NCI-H510A (cell line): ENCODE measurements at regions not wholly inside any gene's neighbourhood (a gene's known extent, or its start where the extent isn't known, plus 50 kb on each side); places are given as distances from the start of the nearest gene placed in this dataset.

Experiments
- DNase-seq: peaks from one replicate; lab custom pipeline; 2025; lab: John Stamatoyannopoulos, UW

DNA sequence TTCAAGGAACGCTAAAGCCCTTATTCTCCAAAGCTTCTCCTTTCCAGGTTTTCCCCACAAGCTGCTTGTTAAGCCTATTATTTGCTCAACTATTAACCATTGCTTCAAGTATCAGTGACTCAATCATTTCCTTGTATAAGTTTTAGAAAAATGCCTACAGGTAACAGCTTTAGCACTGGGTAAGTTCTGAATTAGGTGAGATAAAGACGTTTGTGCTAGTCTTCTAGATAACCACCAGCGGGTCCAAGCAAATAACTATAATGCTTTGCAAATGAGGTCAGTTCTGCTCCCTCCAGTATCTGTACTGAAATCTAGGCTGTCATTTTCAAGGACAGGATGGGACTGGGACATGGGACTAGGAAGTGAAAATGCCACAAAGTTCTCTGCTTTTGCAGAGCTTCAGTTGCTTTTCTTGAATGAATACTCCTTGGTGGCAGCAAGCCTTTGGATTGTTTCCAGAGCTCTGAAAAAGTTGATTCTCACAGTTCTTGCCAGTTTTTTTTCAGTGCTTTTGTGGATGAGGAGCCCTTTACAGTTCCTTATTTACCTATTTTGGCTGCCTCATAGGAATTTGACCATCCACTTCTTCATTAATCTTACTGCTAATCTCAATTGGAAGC is 1487.7 kb downstream of the EFNB2 start:
- DNase-seq = no peak

DNA sequence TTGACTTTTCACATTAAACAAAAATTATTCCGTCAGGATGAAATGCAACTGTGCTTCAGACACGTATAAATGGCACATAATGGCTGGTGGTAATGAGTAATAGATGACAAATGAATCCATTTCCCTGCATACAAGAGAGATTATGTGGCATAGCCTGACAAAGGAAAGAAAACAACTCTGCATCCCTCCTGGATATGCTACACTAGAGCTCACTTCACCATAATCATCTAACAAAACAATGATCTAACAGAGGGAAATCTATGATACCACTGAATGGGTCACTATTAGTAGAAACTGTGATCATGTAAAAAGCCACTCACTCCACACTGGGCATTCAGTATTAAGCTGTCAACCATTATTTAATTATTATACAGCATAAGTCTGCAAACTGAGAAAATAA is 1498.4 kb downstream of the EFNB2 start:
- DNase-seq = no peak

DNA sequence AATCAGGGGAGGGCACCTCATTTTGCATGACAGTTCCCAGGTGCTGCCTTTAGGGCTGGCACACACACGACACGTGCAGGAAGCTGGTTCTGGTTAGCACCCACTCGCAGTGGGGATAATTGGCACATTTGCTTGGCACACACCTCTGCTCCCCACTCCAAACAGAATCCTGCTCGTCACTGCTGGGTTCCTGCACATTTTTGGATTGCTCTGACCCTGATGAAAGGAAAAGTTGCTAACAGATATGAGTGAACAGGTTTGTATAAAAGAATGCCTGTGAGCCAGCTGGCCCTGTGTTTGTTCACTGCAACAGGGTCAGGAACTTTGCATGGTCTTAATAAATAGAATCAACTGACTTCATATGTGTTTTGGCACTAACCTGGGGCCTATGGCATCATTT is 1500.4 kb downstream of the EFNB2 start:
- DNase-seq = no peak

DNA sequence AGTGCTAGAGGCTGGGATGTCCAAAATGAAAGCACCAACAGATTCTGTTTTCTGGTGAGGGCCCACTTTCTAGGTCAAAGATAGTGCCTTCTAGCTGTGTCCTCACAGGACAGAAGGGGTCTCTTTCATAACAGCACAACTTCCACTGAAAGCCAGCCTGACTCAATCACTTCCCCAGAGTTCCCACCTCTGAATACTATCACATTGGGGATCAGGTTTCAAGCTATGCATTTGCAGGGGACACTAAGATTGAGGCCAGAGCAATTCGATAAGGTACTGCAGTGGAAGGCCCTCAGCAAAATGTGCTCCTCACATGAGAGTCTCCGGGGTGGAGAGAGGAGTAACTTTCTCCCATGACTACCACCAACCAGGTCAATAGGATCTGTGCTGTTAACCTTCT is 1501.5 kb downstream of the EFNB2 start:
- DNase-seq = no peak

DNA sequence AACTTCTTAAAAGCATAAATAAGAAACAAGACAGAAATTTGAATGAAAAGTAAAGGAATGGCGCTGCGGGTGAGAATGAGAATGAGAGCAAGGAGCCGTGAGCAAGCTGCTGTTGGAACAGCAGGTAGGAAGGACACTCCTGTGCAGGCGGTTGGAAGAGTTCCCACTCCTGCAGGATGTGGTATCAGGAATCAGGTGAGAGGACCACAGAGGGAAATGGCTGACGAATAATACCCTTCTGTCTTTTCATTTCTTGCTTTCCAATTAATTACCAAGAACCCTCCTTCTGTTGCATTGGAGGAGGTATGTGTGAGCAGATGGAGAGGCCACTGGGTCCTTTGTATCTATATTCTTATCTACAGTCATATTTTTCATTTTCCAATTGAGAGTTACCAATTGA is 1504.2 kb downstream of the EFNB2 start:
- DNase-seq = no peak

DNA sequence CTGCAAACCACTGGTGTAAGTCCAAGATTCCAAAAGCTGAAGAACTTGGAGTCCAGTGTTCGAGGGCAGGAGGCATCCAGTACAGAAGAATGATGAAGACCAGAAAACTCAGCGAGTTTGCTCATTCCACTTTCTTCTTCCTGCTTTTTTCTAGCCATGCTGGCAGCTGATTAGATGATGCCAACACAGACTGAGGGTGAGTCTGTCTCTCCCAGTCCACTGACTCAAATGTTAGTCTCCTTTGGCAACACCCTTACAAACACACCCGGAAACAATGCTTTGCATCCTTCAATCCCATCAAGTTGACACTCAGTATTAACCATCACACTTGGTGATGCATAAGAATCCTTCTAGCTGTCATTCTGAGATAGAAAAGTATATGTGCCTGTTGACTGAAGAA is 1504.6 kb downstream of the EFNB2 start:
- DNase-seq = no peak

DNA sequence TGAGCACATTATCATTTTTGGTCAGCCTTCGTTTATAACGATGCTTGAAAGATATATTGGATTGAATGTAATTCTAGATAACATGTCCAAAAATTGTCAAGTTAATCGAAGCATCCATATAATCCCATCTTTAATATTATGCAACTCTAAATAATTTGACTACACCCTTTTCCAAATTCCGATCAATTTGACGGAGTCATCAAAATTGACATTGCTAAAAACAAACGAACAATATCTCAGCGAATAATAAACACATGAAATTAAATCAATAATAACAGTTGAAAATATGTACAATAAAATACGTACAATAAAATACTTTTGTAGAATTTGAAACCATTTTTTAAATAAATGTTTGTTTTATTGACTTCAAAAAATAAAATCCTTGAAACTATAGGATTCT is 1516.4 kb downstream of the EFNB2 start:
- no peak for DNase-seq

DNA sequence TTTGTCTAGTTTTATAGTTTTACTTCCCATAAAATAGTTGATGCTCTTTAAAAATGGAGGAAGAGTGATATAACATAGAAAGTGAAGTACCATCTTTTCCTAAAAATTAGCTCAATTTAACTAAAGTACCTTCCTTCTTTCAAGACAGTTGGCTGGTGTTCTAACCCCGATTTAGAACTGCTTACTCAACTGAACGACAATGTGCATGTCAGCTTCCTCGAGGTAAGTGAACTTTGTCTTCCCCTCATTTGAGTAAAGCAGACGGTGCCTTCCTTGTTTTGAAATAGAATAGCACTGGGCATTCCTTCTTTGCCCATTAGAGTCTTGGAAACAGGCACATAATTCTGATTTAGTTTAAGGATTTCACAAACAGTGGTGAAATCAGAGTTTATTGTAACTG is 1519.2 kb downstream of the EFNB2 start:
- DNase-seq = no peak

DNA sequence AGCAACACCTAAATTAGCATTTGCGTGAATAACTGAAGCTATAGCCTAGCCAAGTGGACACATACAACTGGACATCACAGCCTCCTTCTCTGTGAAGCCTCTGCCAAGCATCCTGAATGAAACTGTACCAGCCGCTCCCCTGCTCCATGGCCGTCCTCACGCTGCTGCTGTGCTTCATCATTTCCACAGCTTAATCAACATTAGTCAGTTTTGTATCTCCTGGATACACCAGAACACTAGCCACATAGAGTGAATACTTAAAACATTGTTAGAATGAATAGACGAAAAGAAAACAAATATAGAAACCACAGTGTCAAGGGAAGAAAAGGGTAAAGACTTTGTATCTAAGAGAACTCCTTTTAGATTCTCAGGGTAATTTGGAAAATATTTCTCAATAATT is 1526.9 kb downstream of the EFNB2 start:
- no peak for DNase-seq

DNA sequence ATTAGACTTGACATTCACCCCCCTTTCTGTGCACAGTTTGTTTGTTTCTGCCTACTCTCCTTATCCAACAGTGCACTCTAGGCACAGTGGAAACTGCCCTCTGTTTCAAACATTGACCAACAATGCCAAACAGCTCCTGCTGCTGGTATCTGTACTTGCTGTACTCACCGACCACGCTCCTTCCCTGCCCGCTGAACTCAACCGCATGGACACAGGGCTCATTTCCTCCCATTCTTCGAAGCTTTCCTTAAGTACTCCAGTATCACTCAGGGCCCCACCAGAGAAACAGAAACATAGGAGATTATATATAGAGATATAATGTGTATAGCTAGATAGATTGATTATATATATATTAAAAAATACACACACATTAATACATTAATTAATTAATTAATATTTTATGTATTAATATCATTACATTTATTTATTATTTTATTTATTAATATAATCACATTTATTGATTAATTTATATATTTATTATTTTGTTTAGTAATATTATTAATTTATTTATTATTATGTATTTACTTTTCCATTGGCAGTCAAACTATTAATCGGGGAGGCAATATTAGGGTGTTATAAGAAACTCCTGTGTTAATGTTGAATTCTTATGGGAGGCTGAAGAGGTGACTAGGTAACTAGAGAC is 1528.2 kb downstream of the EFNB2 start:
- no peak for DNase-seq

DNA sequence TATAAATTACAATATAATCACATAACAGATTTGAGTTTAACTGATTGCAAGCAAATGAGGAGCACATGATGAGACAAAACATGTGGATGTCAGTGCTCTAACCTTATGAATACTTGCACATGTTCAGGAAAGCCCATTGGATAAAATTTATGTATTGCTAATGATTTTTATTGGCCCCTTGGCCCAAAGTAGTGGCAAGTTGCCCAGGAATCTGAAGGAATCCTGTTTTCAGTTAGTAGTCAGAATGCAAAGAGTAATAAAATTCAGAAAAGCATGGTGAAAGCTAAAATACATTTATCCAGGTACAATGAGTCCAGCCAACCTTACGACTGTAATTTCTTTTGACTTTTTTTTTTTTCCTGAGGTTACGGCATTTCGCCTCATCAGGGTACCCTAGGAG is 1539.4 kb downstream of the EFNB2 start:
- DNase-seq = no peak

DNA sequence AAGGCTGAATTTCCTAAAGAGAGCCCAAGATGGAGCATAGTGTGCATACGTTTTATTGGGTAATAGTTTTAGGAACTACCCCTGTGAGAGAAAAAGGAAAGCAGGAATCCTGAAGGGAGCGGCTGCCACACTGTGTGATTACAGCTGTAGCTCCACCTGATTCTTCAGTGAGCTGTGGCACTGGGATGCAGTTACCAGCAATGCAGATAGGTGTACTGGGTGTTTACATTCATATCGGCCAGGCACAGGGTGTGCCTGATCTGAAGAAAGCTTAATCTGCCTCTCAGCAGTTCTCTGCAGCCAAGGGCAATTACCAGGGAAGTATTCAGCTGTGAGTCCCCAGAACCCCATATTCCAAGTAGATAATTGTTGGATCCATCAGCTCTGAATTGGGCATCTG is 1541.8 kb downstream of the EFNB2 start:
- no peak for DNase-seq

DNA sequence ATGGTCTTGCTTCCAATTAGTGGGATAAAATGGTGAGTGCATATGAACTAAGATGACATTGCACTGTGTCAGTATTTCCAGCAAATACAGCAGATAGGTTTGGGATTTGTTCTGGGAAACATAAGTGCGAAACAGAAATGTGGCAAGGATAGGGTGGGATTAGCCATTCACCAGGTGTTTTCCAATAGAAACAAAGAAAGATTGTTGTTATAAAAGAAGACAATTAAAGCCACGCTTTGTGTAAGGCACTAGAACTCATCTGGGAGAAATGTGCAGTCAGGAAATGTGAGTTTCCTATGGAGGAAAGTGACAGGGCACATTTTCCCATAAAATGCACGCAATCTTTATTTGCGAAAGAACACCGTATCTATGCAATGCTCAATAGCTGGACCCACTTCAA is 1547.8 kb downstream of the EFNB2 start:
- DNase-seq = no peak

DNA sequence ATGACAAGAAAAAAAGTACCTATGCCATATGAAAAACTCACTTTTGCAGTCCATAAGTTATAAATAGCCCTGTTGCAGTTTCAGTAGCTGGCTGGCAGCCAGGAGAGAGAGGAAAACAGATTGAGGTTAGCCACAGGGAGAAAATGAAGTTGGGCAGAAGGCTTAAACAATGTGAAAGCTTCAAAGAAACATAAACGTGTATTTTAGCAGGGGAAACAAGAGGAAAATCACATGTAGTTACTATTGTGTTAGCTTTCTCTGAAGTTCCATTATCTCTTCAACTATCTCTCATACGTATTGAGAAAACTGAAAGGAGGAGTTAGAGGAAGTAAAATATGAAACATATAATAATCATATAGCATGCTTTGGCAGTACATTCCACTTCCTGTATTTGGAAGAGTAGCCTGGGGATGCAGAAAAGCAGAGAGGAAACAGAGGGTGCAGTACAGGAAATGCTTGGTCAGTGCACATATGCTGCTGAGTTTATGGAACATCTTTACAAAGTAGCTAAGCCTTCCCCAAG is 1551.1 kb downstream of the EFNB2 start:
- DNase-seq = no peak

DNA sequence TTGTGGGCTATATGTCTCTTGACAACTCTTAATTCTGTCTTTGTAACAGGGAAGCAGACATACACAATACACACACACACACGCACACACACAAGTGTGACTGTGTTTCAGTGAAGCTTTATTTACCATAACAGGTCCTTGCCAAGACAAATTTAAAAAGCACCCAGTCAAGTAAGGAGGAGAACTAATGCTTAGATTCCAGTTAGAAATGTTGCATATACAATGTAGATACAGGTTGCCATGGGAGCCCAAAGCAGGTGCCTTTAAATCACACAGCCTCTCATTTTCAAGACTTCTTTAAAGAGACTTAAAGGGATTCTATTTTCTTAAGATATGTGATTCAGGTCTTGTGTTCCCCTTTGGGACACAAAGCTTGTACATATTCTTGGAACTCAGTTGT is 1551.9 kb downstream of the EFNB2 start:
- DNase-seq = no peak

DNA sequence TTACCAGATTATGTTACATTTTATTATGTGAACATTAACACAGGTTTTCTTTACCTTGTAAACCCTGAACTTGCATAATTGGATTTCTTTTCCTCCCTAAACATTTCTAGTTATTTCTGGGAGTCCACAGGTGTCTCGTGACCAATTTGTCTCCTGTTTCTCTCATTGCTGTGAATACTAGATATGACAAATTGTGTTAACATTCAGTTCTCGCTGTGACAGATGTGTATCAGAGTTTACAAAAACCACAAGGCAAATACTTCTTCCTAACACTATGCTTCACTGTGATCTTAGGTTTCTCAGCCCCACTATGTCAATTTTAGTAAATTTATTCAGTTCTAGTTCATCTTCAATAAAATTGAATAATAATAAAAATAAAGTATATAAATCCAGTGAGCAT is 1554.9 kb downstream of the EFNB2 start:
- no peak for DNase-seq

DNA sequence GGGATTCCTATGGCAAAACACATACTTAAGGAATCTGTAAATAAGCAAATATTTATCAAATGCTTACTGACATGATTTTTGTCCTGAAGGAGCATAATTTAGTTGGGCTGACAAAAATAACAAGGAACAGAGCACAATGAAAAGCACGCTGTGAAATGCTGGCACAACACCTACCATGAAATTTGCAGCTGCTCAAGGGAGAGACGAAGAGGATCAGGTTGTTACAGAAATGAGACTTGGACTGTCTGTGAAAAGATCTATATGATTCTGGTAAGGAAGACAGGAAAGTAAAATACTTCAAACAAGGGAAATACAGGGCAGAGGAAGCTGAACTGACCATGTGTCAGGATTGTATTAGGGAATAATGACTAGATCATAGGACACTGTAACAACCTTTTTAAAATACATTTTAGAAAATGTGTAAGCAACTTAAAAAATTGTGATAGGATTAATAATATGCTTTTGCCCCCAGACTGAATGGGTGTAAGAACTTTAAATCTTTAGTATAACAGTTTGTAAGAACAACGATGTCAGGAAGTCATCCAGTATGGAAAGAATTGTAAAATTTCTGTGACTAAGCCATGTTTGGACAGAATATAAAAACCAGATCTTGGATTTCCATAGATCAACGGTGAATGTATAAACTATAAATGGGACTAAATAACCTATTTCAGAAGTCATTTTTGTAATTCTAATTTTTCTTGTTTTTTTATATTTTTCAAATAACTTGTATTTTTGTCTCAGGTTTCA is 1556.0 kb downstream of the EFNB2 start:
- DNase-seq = no peak

DNA sequence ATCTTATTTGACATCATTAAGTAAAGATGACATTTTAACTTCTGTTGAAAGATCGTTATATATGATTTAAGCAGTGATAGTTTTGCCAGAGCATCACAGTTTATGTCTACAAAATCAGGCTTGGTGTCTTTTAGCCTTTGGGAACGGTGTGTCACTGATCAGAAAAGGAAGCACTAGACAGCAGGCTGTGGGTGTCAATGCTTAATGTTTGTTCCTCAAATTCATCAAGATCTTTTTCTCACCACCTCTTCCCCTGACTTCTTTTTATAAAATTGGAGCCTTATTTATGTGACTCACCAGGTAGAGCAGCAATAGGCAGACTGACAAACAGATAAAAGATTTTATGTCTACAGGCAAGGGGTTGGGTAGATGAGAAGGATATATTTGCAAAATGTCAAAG is 1558.5 kb downstream of the EFNB2 start:
- no peak for DNase-seq

DNA sequence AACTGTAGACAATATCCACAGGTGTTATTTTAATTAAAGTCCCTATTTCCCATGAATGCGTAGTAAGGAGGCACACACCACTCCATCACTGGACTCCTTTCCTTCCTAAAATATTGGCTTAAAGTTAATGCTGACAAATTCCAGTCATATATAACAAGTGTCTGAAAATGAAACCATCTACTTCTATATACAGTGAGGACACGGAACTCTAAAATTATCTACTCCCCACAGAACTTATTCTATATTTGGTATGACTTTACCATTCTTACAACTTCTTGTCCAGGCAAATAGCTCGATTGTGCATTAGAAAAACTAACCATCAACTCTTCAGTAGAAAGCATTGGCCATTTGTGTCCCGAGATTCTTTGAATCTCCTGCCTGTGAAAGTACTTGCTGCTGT is 1560.2 kb downstream of the EFNB2 start:
- DNase-seq = no peak

DNA sequence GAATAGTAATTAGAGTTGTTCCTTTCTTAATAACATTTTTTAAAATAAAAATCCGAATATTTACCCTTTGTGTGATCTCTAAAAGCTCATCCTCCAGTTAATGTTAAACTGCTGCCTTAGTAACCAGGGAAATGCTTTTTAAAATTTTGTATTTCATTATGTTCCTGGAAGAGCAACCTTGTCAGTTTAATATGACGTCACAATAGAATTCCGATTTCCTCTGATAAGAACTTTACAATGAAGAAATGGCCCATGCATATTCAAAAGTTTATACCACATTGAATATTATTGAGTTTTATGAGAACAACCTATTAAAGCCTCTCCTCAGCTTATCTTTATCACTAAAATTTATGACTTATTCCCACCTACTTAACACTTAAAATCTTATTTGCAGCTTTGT is 1566.6 kb downstream of the EFNB2 start:
- no peak for DNase-seq

DNA sequence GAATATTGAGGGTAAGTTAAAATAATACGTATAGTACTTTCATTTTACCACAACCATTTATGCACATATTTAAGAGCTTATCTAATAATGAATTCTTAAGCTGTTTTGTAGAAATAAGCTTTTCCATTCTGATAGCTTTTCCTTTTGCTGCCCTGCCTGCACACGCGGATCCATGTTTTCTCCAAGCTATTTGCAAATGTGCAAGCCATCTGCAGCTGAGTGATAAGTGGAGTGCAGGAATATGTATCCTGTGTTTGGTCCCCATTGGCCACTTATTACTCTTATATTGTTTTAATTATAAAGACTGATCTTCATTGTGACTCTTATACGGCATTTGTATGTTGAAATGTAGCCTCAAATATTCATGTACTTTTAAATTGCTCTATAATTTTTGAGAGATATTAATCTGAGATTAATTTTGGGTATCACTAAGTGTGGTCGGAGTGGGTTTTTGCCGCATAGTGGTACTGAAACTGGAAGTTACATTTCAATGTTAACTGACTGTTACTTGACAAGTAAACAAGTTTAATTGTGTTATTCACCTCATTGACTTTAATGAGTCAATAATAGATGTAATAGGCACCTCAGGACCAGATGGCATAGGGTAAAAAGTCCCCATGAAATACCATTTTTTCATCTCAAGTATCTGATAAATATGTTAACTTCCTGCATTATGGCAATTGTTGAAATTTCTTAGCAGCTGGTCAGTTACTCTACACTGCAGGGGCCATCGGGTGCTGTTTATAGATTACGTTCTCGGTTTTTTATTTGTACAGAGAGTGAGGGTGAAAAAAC is 1567.4 kb downstream of the EFNB2 start:
- no peak for DNase-seq

DNA sequence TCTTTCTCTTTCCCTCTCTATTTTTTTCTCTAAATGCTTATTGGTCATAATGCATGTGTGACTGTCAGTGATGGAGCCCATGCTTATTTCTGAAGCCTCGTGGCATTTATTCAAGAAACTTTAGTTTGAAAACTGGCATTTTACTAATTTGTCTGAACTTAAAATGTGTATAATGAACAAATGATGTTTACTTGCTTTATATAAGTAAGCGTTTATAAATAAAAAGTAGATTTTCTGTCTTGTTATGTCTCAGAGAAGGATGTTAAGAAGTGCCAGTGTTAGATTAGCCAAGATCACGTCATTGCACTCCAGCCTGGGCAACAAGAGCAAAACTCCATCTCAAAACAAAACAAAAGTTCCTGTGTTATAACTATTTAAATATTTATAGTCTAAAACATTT is 1568.1 kb downstream of the EFNB2 start:
- no peak for DNase-seq

DNA sequence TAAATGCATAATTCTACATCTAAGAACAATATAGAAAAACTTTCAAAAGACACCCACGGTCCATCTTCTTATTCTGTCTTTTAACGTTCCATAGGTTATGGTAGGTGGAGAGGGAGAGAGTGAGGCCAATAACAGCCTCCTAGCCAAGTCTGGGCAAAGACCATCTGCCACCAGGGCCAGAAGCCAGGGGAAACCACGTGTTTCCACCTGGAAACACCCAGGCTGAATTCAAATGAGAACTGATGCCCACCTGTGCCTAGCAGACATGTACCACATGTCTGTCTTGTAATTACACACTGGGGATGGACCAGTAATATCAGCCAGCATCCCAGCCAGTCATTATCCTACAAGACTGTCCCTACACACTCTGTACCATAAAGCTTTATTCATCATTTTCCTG is 1573.1 kb downstream of the EFNB2 start:
- DNase-seq = no peak
